ENCODE measurements at regions not wholly inside any gene's neighbourhood (a gene's known extent, or its start where the extent isn't known, plus 50 kb on each side); places are given as distances from the start of the nearest gene placed in this dataset.
"Not testable (repeated sequence)": the region's sequence is repeated elsewhere in the genome, so short reads cannot be mapped to it uniquely, and the experiment has no call there.

GRCh38 chr6:140354296-140354695 lies 979.8 kb upstream of the CITED2 start:
- DNase-seq = no peak

GRCh38 chr6:140353536-140353935 lies 979.1 kb upstream of the CITED2 start:
- no peak for DNase-seq

DNA sequence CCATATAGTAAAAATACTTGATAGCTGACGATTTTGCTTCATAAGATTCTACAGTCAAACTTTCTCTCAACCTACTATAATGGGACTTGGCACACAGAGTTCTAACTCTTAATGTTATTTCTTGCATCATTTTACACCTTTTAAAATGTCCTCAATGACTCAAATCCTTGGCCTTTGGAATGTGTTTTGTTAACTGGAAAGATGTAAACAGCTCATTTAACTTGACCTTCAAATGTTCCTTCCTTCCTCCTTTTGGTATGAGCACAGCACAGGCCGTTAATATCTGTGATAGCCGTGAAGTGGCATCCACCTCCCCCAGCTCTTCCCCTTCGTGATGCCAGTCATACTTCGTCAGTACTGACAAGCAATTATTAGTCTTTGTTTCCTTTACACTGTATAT lies 972.0 kb upstream of the CITED2 start:
- DNase-seq = peak in 1 of 3 experiments; percentile 12

DNA sequence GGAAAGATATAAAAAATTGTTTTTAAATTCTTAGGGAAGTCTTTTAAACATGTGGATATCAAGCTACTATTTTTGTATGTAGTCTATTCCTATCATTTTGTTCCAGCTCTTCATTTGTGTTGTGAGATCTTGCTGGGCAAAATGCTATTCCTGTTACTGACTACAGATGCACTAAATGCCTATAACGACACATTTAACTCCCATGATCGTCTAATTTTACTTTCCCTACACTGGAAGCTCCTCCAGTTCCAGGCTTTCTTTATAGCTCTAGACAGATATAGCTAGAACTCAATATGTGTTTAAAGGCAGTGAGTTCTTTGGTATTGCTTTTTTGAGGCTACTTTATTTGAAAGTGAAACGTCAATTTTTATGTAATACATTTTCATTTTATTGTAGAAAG lies 971.5 kb upstream of the CITED2 start:
- no peak for DNase-seq

GRCh38 chr6:140344142-140344913 lies 969.9 kb upstream of the CITED2 start:
- DNase-seq = no peak

GRCh38 chr6:140343128-140343527 lies 968.7 kb upstream of the CITED2 start:
- DNase-seq = no peak

GRCh38 chr6:140341272-140341671 lies 966.8 kb upstream of the CITED2 start:
- no peak for DNase-seq

- DNase-seq = no peak
Observed at GRCh38 chr6:140340795-140341194, 966.3 kb upstream of the CITED2 start.

DNA sequence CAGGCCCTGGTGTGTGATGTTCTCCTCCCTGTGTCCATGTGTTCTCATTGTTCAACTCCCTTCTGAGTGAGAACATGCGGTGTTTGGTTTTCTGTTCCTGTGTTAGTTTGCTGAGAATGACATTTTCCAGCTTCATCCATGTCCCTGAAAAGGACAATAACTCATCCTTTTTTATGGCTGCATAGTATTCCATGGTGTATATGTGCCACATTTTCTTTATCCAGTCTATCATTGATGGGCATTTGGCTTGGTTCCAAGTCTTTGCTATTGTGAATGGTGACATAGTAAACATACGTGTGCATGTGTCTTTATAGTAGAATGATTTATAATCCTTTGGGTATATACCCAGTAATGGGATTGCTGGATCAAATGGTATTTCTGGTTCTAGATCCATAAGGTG lies 964.6 kb upstream of the CITED2 start:
- DNase-seq = not testable (repeated sequence)

GRCh38 chr6:140321891-140322290 lies 947.4 kb upstream of the CITED2 start:
- DNase-seq = no peak

DNA sequence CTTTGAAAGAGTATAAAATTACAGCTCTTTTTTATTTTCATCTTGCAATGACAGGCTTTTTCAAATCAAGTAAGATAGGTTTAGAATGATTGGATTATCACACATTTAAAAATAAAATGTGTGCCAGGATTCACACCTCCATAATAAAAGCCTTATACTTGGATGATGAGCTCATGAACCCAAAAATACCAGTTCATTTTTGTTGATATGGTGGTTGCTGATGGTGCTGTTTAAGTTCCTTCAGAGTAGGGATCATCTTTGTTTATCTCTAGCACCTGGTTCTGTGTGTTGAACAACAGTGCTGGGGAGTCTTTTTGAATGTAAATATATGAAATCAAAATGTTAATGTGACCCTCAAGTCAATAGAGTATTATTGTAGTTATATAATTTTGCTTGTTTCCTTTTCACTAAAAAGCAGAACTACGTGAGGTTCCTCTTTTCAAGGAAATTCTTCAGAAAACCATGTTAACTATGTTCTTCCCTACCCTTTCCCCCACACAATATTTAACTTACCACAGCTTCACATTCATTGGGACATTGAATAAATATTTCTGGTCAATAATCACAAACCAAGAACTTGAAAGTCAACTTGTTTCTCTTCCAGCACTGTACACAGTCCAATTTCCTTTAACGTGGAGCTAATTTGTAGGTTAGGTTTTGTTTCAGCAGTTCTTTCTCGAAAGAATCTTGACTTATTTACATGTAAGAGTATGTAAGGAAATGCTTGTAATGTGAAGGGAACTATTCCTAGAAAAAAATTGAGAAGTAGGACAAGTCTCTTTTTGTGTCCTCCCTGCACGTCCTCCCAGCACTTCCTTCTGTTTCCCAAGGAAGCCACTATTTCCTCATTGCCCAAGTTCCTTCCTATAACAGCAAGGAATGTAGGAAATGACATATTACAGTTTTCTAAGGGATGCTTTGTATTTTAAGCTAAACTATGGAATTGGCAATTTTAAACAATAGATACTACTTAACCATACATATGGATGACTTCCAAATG lies 945.9 kb upstream of the CITED2 start:
- DNase-seq = no peak

GRCh38 chr6:140319209-140319608 lies 944.8 kb upstream of the CITED2 start:
- DNase-seq = no peak

GRCh38 chr6:140318408-140318807 lies 944.0 kb upstream of the CITED2 start:
- no peak for DNase-seq

GRCh38 chr6:140317950-140318349 lies 943.5 kb upstream of the CITED2 start:
- peak in 1 of 3 experiments; percentile 49 for DNase-seq

DNA sequence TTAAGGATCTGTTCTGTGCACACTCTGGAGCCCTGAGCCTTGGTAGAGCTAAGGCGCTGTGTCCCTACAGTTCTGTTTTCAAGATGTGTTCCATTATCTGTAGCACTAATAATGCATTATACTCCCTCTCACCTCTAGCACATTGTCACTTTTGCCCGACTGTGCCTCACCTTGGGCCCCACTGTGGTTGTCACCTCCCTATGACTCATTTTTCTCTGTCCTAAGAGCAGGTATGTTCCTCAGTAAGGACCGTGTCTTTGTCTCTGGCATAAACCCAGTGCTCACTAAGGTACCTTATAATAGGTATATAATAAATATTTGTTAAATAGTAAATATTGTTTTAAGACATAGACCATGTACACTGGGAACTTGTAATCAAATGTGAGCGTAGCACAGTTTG lies 942.5 kb upstream of the CITED2 start:
- no peak for DNase-seq

DNA sequence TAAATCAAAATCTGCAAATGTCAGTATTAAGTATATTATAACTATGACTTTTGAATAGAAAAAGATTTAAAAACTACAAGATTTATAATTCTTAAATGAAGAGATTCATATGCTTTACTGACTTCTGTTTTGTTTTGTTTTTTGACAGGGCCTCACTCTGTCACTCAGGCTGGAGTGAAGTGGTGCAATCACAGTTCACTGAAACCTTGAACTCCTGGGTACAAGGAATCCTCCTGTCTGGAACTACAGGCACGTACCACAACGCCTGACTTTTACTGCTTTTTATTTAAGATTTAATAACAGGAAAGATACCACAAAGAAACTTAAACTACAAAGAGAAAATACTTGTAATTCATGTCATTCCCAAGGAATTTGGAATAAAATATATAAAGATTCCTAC lies 940.2 kb upstream of the CITED2 start:
- no peak for DNase-seq

- no peak for DNase-seq
Observed at GRCh38 chr6:140311146-140311545, 936.7 kb upstream of the CITED2 start.

GRCh38 chr6:140303218-140303949 lies 928.9 kb upstream of the CITED2 start:
- DNase-seq = no peak

DNA sequence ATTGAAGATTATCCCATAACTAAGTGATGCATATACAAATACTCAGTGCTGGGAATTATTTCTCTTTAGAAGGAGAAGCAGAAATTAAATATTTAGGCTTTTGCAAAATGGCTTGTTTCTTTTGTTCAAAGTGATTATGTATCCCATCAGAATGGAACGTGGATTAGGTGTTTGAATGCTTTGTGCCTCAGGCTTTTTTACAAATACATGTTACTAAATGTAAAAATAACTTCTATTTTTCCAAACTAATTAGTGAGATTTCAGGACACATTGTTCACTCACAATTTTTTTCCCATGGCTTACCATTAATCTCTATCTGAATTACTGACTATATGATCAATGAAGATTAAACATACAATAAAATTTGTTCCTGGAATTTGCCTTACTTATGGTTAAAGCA lies 925.9 kb upstream of the CITED2 start:
- DNase-seq = no peak

- no peak for DNase-seq
Observed at GRCh38 chr6:140289186-140289585, 914.7 kb upstream of the CITED2 start.

DNA sequence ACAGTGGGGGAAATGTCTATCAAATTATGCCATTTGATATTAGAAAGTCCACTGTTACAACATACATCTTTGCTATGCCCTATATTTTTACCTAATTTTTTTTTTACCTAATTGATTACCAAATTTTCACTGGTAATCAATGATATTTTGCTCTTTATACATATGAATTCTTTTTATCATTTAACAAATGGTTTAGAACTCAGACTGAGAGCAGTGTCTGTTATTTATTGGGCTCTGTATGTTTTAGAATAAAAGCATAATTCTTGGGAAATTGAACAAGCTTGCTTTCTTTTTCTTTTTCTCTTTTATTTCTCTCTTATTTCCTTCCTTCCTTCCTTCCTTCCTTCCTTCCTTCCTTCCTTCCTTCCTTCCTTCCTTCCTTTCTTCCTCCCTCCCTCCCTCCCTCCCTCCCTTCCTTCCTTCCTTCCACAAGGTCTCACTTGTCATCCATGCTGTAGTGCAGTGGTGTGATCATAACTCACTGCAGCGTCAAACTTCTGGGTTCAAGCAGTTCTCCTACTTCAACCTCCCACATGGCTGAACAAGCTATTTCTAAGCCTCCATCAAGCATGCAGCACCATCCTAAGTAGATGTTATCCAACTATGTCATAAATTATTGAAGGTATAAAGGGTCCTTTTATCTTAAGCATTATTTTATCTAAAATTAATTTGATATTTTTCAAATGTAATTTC lies 911.7 kb upstream of the CITED2 start:
- DNase-seq = no peak

DNA sequence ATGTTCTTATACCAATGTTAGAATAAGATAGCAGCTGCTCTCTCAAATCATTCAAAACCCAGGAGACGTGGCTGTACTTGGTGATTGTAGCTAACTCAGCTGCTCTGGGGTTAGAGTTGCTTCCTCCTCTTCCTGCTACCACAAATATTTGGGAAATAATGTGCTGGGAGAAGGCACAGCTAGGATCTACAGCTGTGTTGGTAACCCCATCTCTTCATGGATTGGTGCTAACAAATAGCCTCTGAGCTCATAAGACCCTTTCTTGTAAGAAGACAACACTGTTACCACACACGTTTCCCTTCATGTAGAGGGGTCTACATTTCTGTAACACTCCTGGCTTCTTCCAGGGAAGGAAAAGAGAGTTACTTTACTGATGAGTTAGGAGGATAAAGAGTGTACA lies 911.0 kb upstream of the CITED2 start:
- no peak for DNase-seq

DNA sequence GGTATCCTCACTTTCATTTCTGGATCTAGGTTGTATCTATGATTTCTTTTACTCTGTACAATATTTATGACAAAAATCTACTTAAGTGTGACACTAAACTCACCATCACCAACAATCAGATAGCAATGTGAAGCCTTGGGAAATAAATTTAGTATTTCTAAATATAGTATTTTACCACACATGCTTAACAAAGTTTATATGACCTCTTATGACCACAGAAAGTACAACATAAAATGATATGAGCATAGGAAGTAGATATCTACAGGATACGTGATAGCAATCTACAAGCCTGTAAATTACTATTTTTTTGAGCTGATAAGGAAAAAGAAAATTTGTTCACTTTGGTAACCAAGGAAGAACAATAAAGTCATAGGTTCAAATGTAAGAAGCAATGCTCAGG lies 910.4 kb upstream of the CITED2 start:
- DNase-seq = no peak
